ENCODE measurements at regions not wholly inside any gene's neighbourhood (a gene's known extent, or its start where the extent isn't known, plus 50 kb on each side); places are given as distances from the start of the nearest gene placed in this dataset.
"Not testable (repeated sequence)": the region's sequence is repeated elsewhere in the genome, so short reads cannot be mapped to it uniquely, and the experiment has no call there.

DNA sequence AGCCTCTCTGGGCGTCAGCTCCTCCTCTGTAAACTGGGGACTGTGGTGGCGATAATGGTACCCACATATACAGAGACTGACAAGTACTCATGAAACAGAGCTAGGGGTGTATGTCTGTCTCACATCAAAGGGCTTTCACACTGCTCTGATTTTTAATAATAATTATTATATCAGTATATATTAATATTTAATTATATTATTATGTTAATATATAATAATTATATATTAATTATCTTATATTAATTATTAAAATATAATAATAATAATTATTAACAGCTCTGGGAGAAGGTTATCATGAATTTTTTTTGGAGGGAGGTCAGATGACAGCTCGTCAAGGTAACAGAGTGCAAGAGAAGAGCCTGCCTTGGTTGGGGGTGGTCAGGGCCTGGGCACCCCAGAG, 173.6 kb downstream of the NRN1 start:
- TF ChIP-seq, protein P1, sequence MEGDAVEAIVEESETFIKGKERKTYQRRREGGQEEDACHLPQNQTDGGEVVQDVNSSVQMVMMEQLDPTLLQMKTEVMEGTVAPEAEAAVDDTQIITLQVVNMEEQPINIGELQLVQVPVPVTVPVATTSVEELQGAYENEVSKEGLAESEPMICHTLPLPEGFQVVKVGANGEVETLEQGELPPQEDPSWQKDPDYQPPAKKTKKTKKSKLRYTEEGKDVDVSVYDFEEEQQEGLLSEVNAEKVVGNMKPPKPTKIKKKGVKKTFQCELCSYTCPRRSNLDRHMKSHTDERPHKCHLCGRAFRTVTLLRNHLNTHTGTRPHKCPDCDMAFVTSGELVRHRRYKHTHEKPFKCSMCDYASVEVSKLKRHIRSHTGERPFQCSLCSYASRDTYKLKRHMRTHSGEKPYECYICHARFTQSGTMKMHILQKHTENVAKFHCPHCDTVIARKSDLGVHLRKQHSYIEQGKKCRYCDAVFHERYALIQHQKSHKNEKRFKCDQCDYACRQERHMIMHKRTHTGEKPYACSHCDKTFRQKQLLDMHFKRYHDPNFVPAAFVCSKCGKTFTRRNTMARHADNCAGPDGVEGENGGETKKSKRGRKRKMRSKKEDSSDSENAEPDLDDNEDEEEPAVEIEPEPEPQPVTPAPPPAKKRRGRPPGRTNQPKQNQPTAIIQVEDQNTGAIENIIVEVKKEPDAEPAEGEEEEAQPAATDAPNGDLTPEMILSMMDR (IDR thresholded peaks at IDR 0.05) = no peak
- no peak overlapping the region for H3K27ac Mint-ChIP-seq (ENCODE audit: unreplicated experiment)
- H3K4me3 Mint-ChIP-seq (ENCODE audit: unreplicated experiment) = no peak overlapping the region
- no peaks in the 10 kb centered on the region for H3K36me3 Mint-ChIP-seq (ENCODE audit: low read depth)
- DNase-seq (ENCODE audit: low spot score) = no peak
- H3K4me1 Mint-ChIP-seq (ENCODE audit: low read depth) = no peaks in the 10 kb centered on the region
- no peaks in the 10 kb centered on the region for H3K9me3 Mint-ChIP-seq (ENCODE audit: low read depth)
- peaks cover 6% of the 10 kb centered on the region for H3K27me3 Mint-ChIP-seq (ENCODE audit: low read depth)

DNA sequence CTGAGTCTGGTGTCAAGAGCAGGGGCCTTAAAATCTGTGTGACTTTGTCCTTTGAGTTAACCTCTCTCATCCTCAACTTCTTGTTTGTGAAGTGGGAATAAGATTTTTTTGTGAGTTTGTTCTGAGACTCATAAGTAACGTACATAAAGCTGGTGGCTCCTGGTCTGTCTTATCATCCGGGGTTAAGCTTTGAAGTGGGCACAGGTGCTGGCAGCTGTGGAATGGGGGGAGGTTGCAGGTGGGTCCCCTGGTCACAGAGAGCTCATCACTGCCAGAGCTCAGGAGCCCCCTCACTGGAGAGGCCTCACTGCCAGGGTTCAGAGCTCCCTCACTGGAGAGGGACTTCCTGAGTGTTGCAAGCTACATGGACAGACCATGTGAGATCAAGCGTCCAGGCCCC, 174.1 kb downstream of the NRN1 start:
- H3K36me3 Mint-ChIP-seq (ENCODE audit: low read depth) = no peaks in the 10 kb centered on the region
- DNase-seq (ENCODE audit: low spot score) = no peak
- no peak overlapping the region for H3K4me3 Mint-ChIP-seq (ENCODE audit: unreplicated experiment)
- peaks cover 5% of the 10 kb centered on the region for H3K27me3 Mint-ChIP-seq (ENCODE audit: low read depth)
- no peaks in the 10 kb centered on the region for H3K9me3 Mint-ChIP-seq (ENCODE audit: low read depth)
- H3K27ac Mint-ChIP-seq (ENCODE audit: unreplicated experiment) = no peak overlapping the region
- no peaks in the 10 kb centered on the region for H3K4me1 Mint-ChIP-seq (ENCODE audit: low read depth)
- TF ChIP-seq, protein P1 (IDR thresholded peaks at IDR 0.05) = no peak

DNA sequence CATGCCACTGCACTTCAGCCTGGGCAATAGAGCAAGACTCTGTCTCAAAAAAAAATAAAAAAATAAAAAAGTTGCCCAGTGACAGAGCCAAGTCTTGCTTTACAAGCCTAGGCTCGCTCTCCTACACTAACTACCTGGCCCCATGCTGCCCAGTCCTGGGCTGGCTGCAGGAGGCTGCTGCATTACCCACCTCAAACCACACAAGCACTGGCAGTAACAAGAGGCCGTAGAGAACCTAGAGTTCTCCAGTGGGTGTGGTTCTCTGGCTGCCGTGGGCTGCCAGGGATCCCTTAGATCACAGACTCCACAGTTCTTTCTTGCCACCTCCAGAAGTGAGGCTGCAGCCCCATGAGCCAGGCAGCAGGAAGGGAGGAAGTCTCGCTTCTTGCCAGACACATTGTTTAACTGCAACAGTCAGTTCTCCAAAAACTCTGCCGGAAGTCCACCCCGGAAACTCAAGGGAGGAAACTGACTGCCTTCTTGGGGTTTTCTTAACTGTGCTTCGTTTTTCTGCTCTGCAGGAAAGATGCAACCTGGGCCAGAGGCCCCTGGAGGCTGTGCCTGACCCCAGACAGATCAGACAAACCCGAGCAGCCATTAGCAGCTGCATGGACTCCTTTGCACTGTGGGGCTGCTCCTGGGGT, 175.4 kb downstream of the NRN1 start:
- H3K27me3 Mint-ChIP-seq (ENCODE audit: low read depth); H3K4me3 Mint-ChIP-seq (ENCODE audit: unreplicated experiment); H3K4me1 Mint-ChIP-seq (ENCODE audit: low read depth); H3K36me3 Mint-ChIP-seq (ENCODE audit: low read depth); H3K9me3 Mint-ChIP-seq (ENCODE audit: low read depth); DNase-seq (ENCODE audit: low spot score); H3K27ac Mint-ChIP-seq (ENCODE audit: unreplicated experiment): not testable (repeated sequence)

DNA sequence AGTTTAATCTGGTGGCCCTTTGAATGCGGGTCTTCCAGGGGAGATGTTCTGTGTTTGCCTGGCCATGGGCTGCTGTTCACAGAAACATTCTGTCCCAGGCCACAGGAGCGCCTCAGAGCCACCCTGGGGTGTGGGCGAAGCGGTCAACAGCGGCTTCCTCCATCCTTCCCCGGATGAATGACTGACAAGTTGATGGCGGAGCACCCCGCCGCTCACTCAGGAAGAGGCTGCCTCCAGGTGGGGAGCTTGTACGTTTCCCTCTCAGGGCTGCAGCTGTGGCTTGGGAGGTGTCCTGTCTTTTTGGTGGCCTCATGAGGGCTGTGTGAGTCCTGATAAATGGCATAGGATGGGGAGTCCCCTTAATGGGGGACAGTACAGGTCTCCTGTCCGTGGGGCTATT, 178.4 kb downstream of the NRN1 start:
- TF ChIP-seq, protein P1 (IDR thresholded peaks at IDR 0.05) = no peak
- Mint-ChIP-seq H3K36me3 (ENCODE audit: low read depth) (no peaks in the 10 kb centered on the region), H3K4me1 (ENCODE audit: low read depth) (no peaks in the 10 kb centered on the region), H3K9me3 (ENCODE audit: low read depth) (no peaks in the 10 kb centered on the region), H3K4me3 (ENCODE audit: unreplicated experiment) (no peak overlapping the region), H3K27me3 (ENCODE audit: low read depth) (no peaks in the 10 kb centered on the region), H3K27ac (ENCODE audit: unreplicated experiment) (no peak overlapping the region)
- DNase-seq (ENCODE audit: low spot score) = no peak

DNA sequence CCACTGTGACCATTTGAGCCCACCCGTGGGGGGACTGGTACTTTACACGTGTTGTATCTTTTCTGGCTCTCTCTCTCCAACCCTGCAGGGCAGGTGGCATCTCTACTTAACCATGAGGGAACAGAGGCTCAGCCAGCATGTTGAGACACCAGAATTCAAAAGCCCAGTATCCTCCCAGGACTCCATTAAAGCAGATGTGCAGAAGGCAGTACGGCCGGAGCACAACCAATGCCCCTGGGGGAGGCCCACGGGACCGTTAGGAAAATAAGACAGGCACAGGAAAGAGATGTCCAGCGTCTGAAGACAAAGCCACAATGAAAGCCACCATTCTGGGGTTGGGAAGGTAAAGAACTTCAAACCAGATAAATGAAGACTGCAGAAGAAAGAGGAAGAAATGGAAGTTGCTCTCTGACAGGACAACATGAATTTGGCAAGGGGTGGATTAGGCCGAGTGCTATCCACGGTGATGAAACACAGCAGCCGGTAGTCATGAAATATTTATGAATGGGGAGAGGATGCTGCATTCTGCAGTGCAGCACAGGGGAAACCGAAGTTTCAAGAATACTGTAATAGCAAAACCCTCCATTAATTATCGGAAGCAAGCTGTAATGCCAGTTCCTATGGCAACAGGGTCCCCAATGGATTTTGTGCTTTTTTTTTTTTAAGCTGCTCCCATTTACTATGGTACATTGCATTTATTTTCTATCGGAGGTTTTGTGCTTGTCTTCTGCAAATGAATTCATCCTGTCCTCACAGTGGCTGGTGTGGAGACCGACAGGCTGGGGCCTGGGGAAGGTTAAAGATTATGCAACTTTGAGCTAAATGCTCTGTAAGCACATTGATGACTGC, 179.4 kb downstream of the NRN1 start:
- Mint-ChIP-seq H3K27me3 (ENCODE audit: low read depth) (no peaks in the 10 kb centered on the region), H3K27ac (ENCODE audit: unreplicated experiment) (no peak overlapping the region), H3K9me3 (ENCODE audit: low read depth) (peaks cover 5% of the 10 kb centered on the region), H3K4me1 (ENCODE audit: low read depth) (no peaks in the 10 kb centered on the region), H3K4me3 (ENCODE audit: unreplicated experiment) (no peak overlapping the region), H3K36me3 (ENCODE audit: low read depth) (no peaks in the 10 kb centered on the region)
- TF ChIP-seq, protein P1 (IDR thresholded peaks at IDR 0.05) = no peak
- DNase-seq (ENCODE audit: low spot score) = no peak

DNA sequence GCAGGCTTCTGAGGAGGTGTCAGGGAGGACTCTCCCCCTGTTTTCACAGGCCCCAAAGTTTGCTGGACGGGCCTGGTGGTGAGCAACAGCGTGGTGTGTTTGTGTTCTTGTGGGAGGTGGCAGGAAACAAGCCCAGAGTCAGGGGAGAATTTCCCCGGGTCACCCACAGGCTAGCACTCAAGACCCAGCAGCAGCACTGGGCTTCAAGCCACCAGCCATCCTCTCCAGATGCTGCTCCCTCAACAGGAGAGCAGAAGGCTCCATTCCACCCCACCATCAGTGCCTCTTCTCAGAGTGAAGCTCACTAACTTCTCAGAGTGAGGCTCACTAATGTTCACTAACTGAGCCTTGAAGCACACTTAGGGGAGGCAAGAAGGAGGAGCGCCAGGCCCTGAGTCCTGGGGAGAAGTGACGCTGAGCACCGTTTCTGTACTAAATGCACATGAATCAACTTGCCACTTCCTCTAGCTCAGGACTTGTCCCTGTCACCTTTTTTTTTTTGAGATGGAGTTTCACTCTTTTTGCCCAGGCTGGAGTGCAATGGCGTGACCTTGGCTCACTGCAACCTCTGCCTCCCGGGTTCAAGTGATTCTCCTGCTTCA, 182.2 kb downstream of the NRN1 start:
- H3K9me3 Mint-ChIP-seq (ENCODE audit: low read depth); DNase-seq (ENCODE audit: low spot score); H3K4me1 Mint-ChIP-seq (ENCODE audit: low read depth); H3K36me3 Mint-ChIP-seq (ENCODE audit: low read depth); H3K27me3 Mint-ChIP-seq (ENCODE audit: low read depth); H3K27ac Mint-ChIP-seq (ENCODE audit: unreplicated experiment); H3K4me3 Mint-ChIP-seq (ENCODE audit: unreplicated experiment): not testable (repeated sequence)

Measured in chondrocyte (in vitro differentiated cells).